ENCODE measurements at regions not wholly inside any gene's neighbourhood (a gene's known extent, or its start where the extent isn't known, plus 50 kb on each side); places are given as distances from the start of the nearest gene placed in this dataset.
A peak's percentile ranks its signal among the peaks of the same experiment; 100 is the strongest.

- no peak overlapping the region for H3K4me3 ChIP-seq (ENCODE audit: low read depth, low read length)
- TF ChIP-seq CTCF (conservative IDR thresholded peaks at IDR 0.05; ENCODE audit: low read depth, low read length): no peak
- peak; percentile 6 for DNase-seq (ENCODE audit: low read depth)
These were observed 1391.3 kb downstream of the DSC3 start for GRCh38 chr18:29651122-29651680.

GRCh38 chr18:29648891-29649290, 1393.7 kb downstream of the DSC3 start:
- H3K4me3 ChIP-seq (ENCODE audit: low read depth, low read length): no peak overlapping the region
- DNase-seq (ENCODE audit: low read depth): no peak
- no peak for TF ChIP-seq CTCF (conservative IDR thresholded peaks at IDR 0.05; ENCODE audit: low read depth, low read length)

GRCh38 chr18:29647700-29648099, 1394.8 kb downstream of the DSC3 start:
- TF ChIP-seq CTCF (conservative IDR thresholded peaks at IDR 0.05; ENCODE audit: low read depth, low read length): no peak
- DNase-seq (ENCODE audit: low read depth): no peak
- H3K4me3 ChIP-seq (ENCODE audit: low read depth, low read length): no peak overlapping the region

- DNase-seq (ENCODE audit: low read depth): no peak
- no peak for TF ChIP-seq CTCF (conservative IDR thresholded peaks at IDR 0.05; ENCODE audit: low read depth, low read length)
- H3K4me3 ChIP-seq (ENCODE audit: low read depth, low read length): no peak overlapping the region
These were observed 1398.3 kb downstream of the DSC3 start for GRCh38 chr18:29644276-29644675.

GRCh38 chr18:29629493-29630036, 1413.0 kb downstream of the DSC3 start:
- no peak overlapping the region for H3K4me3 ChIP-seq (ENCODE audit: low read depth, low read length)
- no peak for TF ChIP-seq CTCF (conservative IDR thresholded peaks at IDR 0.05; ENCODE audit: low read depth, low read length)
- DNase-seq (ENCODE audit: low read depth): no peak

- DNase-seq (ENCODE audit: low read depth): no peak
- no peak for TF ChIP-seq CTCF (conservative IDR thresholded peaks at IDR 0.05; ENCODE audit: low read depth, low read length)
These were observed 1416.4 kb downstream of the DSC3 start for GRCh38 chr18:29626094-29626493.

GRCh38 chr18:29616867-29617266, 1425.7 kb downstream of the DSC3 start:
- no peak for DNase-seq (ENCODE audit: low read depth)
- TF ChIP-seq CTCF (conservative IDR thresholded peaks at IDR 0.05; ENCODE audit: low read depth, low read length): no peak
- H3K4me3 ChIP-seq (ENCODE audit: low read depth, low read length): no peak overlapping the region

More at GRCh38 chr18:29626094-29626493, 1416.4 kb downstream of the DSC3 start:
- H3K4me3 ChIP-seq (ENCODE audit: low read depth, low read length): no peak overlapping the region
